Muscle layer of duodenum (tissue), 2 donors: ENCODE measurements at regions not wholly inside any gene's neighbourhood (a gene's known extent, or its start where the extent isn't known, plus 50 kb on each side); places are given as distances from the start of the nearest gene placed in this dataset.

Source experiments
- H3K27ac ChIP-seq: one replicate; pipeline ENCODE4 v1.7.0; 2013; ENCODE audit warnings: mild to moderate bottlenecking, low read length
- H3K27me3 ChIP-seq: one replicate; pipeline ENCODE4 v1.7.0; 2013; ENCODE audit warnings: low read depth, mild to moderate bottlenecking, control low read depth, low read length
- H3K36me3 ChIP-seq, 2 donors: one replicate each; pipeline ENCODE4 v1.7.0; 2013; ENCODE audit warnings: low read length in 2 of 2, control low read depth in 1 of 2, mild to moderate bottlenecking in 1 of 2; ENCODE audit not compliant: insufficient read depth in 2 of 2, control insufficient read depth in 1 of 2
- H3K4me1 ChIP-seq, 2 donors: one replicate each; pipeline ENCODE4 v1.7.0; 2013; ENCODE audit warnings: low read length in 2 of 2, mild to moderate bottlenecking in 2 of 2, control low read depth in 1 of 2, moderate library complexity in 1 of 2; ENCODE audit not compliant: insufficient read depth in 2 of 2, control insufficient read depth in 1 of 2
- H3K4me3 ChIP-seq, 2 donors: one replicate each; pipeline ENCODE4 v1.7.0; 2013; ENCODE audit warnings: low read length in 2 of 2, low read depth in 1 of 2, mild to moderate bottlenecking in 1 of 2
- H3K9me3 ChIP-seq, 2 donors: one replicate each; pipeline ENCODE4 v1.7.0; 2013; ENCODE audit warnings: low read length in 2 of 2, control low read depth in 1 of 2, mild to moderate bottlenecking in 1 of 2; ENCODE audit not compliant: control insufficient read depth in 1 of 2
- donor health status: healthy.

GRCh38 chr7:54076616-54077015 is 465.6 kb upstream of the VSTM2A start:
- Histone ChIP-seq H3K4me3 (no peak overlapping the region), H3K36me3 (no peaks in the 10 kb centered on the region), H3K4me1 (no peaks in the 10 kb centered on the region), H3K27me3 (no peaks in the 10 kb centered on the region), H3K27ac (no peak overlapping the region), H3K9me3 (no peaks in the 10 kb centered on the region)

DNA sequence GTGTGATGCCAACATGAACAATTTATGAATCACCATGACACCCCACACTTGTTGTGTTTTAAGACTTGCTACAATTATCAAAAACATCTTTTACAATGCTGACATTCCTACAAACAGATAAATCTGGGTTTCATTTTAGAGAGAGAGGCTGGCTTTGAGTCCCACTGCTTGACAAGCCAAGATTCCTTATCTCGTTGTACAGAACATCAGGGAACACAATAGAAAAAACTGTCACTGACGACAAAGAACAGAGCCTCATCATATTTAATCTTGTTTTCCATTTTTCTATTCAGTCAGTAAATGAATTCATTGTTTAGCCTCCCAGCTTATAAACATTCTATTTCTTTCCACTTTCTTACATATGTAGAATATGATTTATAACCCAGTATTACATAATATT is 461.6 kb upstream of the VSTM2A start:
- no peaks in the 10 kb centered on the region for H3K9me3 ChIP-seq
- H3K4me3 ChIP-seq = no peak overlapping the region
- H3K4me1 ChIP-seq = no peaks in the 10 kb centered on the region
- H3K27me3 ChIP-seq = no peaks in the 10 kb centered on the region
- no peaks in the 10 kb centered on the region for H3K36me3 ChIP-seq
- H3K27ac ChIP-seq = no peak overlapping the region

DNA sequence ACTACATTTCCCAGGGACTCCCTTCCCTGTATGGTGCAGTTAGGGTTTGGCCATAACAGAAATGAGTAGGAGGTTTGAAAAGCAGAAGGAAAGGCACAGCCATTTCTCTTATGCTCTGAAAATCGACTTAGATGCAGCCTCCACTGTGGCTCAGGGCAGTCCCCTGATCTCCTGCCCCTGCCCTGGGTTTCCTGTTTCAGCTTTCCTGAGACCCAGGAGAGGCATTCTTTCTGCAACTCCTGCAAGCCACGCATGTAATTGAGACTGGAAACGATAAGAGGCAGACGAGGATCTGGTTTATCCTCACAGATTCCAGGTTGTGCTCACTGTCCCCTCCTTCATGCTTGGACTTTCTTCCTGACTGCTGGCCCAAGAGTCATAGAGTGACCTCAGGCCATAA is 461.2 kb upstream of the VSTM2A start:
- H3K27me3 ChIP-seq = no peaks in the 10 kb centered on the region
- H3K4me3 ChIP-seq = no peak overlapping the region
- H3K36me3 ChIP-seq = no peaks in the 10 kb centered on the region
- no peaks in the 10 kb centered on the region for H3K9me3 ChIP-seq
- H3K27ac ChIP-seq = no peak overlapping the region
- H3K4me1 ChIP-seq = no peaks in the 10 kb centered on the region

DNA sequence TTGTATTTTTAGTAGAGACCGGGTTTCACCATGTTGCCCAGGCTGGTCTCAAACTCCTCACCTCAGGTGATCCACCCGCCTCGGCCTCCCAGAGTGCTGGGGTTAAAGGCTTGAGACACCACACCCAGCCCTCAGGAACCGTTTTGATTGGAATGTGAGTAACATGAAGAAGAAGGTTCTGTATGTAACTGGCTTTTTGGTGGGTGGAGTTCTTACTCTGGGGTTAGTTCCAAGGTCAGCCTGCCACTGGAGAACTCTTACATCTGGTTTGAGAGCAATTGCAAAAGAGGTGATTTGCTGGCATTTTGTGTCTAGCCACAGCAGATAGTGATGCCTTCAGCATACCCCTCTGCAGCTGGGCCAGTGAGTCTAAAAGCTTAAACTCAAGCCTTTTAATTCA is 457.8 kb upstream of the VSTM2A start:
- Histone ChIP-seq H3K36me3 (no peaks in the 10 kb centered on the region), H3K4me3 (no peak overlapping the region), H3K4me1 (no peaks in the 10 kb centered on the region), H3K9me3 (no peaks in the 10 kb centered on the region), H3K27me3 (no peaks in the 10 kb centered on the region), H3K27ac (no peak overlapping the region)

GRCh38 chr7:54090652-54091213 is 451.4 kb upstream of the VSTM2A start:
- Histone ChIP-seq H3K4me1 (no peaks in the 10 kb centered on the region), H3K27ac (no peak overlapping the region), H3K27me3 (no peaks in the 10 kb centered on the region), H3K36me3 (no peaks in the 10 kb centered on the region), H3K9me3 (no peaks in the 10 kb centered on the region), H3K4me3 (no peak overlapping the region)

- H3K27me3 ChIP-seq = no peaks in the 10 kb centered on the region
- H3K4me1 ChIP-seq = no peaks in the 10 kb centered on the region
- H3K27ac ChIP-seq = no peak overlapping the region
- H3K9me3 ChIP-seq = no peaks in the 10 kb centered on the region
- H3K4me3 ChIP-seq = no peak overlapping the region
- H3K36me3 ChIP-seq = no peaks in the 10 kb centered on the region
These were observed 450.9 kb upstream of the VSTM2A start for GRCh38 chr7:54091322-54091721.

- no peak overlapping the region for H3K27ac ChIP-seq
- H3K4me3 ChIP-seq = no peak overlapping the region
- no peaks in the 10 kb centered on the region for H3K9me3 ChIP-seq
- H3K36me3 ChIP-seq = no peaks in the 10 kb centered on the region
- no peaks in the 10 kb centered on the region for H3K4me1 ChIP-seq
- no peaks in the 10 kb centered on the region for H3K27me3 ChIP-seq
These were observed 444.3 kb upstream of the VSTM2A start for GRCh38 chr7:54097886-54098285.

- H3K4me1 ChIP-seq = no peaks in the 10 kb centered on the region
- no peak overlapping the region for H3K27ac ChIP-seq
- no peaks in the 10 kb centered on the region for H3K9me3 ChIP-seq
- no peak overlapping the region for H3K4me3 ChIP-seq
- no peaks in the 10 kb centered on the region for H3K36me3 ChIP-seq
- H3K27me3 ChIP-seq = no peaks in the 10 kb centered on the region
These were observed 432.7 kb upstream of the VSTM2A start for GRCh38 chr7:54109501-54109900.

DNA sequence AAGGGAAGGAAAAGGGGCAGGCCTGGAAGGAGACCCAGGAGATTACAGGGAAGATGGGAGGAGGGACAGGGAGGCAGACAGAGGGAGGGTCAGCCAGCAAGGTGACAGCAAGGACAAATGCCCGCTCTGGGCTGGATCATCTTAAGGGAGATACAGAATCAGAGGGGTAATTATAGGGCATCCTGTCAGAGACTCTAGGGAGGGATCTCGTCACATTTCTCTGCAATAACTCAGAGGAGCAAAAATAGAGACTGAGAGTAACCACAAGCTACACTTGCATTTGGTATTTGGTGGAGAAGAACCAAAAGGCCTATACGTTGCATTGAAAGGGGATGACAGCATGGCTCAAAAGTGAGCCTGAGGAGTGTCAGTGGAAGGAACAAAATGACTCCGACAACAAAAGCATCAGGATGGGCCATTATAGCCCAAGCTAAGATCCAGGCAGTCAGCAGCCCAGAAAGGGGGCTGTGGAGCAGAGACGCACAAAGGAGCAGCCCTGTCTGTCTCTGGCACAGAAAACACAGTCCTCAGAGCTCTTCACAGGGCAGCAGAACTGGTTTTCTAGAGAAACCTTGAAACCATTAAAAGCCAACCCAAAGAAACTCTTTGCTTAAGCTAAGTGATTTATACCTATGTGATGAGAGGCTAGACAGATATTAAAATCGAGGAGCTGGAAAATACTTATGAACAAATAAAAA is 430.2 kb upstream of the VSTM2A start:
- H3K9me3 ChIP-seq = no peaks in the 10 kb centered on the region
- no peaks in the 10 kb centered on the region for H3K36me3 ChIP-seq
- H3K27ac ChIP-seq = no peak overlapping the region
- no peaks in the 10 kb centered on the region for H3K4me1 ChIP-seq
- H3K4me3 ChIP-seq = no peak overlapping the region
- no peaks in the 10 kb centered on the region for H3K27me3 ChIP-seq

DNA sequence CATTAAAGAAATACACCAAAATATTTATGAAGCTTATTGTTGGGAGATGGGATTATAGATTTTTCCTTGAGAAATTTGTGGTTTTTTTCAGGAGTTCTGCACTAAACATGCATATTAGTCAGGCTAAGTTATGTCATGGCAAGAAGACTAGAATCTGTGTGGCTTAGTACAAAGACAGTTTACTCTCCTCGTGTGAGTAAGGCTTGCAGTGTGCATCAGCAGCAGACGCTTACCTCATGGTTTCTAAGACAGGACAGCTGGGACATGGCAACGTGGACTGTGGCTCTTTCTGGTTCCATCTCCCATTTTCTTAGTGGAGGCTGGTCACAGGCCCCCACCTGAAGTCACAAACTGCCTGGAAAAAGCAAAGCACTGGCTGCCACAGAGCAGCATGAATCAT is 429.6 kb upstream of the VSTM2A start:
- no peaks in the 10 kb centered on the region for H3K9me3 ChIP-seq
- H3K4me1 ChIP-seq = no peaks in the 10 kb centered on the region
- no peak overlapping the region for H3K27ac ChIP-seq
- no peaks in the 10 kb centered on the region for H3K36me3 ChIP-seq
- H3K4me3 ChIP-seq = no peak overlapping the region
- no peaks in the 10 kb centered on the region for H3K27me3 ChIP-seq

GRCh38 chr7:54115028-54115763 is 427.0 kb upstream of the VSTM2A start:
- Histone ChIP-seq H3K4me3 (no peak overlapping the region), H3K36me3 (no peaks in the 10 kb centered on the region), H3K9me3 (no peaks in the 10 kb centered on the region), H3K27ac (no peak overlapping the region), H3K4me1 (no peaks in the 10 kb centered on the region), H3K27me3 (no peaks in the 10 kb centered on the region)
